GM19023 (cell line): ENCODE measurements at regions not wholly inside any gene's neighbourhood (a gene's known extent, or its start where the extent isn't known, plus 50 kb on each side); places are given as distances from the start of the nearest gene placed in this dataset.

Source experiments
- ATAC-seq: cut with Tn5 transposase; IDR thresholded peaks from one replicate; pipeline ENCODE4 v1.9.1; 2021; ENCODE audit warnings: mild to moderate bottlenecking, moderate library complexity; ENCODE audit not compliant: unreplicated experiment

GRCh38 chr6:164927288-164928056 is 381.9 kb downstream of the C6orf118 start:
- peak; percentile 95 for ATAC-seq

GRCh38 chr6:164926686-164927085 is 382.7 kb downstream of the C6orf118 start:
- no peak for ATAC-seq

GRCh38 chr6:164925681-164926530 is 383.5 kb downstream of the C6orf118 start:
- ATAC-seq, result no peak

GRCh38 chr6:164924674-164925073 is 384.7 kb downstream of the C6orf118 start:
- ATAC-seq, result no peak

GRCh38 chr6:164917211-164917610 is 392.2 kb downstream of the C6orf118 start:
- no peak for ATAC-seq

GRCh38 chr6:164916087-164916486 is 393.3 kb downstream of the C6orf118 start:
- ATAC-seq, result no peak

GRCh38 chr6:164911873-164912580 is 397.4 kb downstream of the C6orf118 start:
- ATAC-seq, result no peak

- no peak for ATAC-seq
Observed at GRCh38 chr6:164911151-164911550, 398.3 kb downstream of the C6orf118 start.

GRCh38 chr6:164906766-164907165 is 402.6 kb downstream of the C6orf118 start:
- no peak for ATAC-seq

- no peak for ATAC-seq
Observed at GRCh38 chr6:164905311-164905710, 404.1 kb downstream of the C6orf118 start.

- ATAC-seq, result no peak
Observed at GRCh38 chr6:164898412-164898811, 411.0 kb downstream of the C6orf118 start.

GRCh38 chr6:164897523-164898235 is 411.7 kb downstream of the C6orf118 start:
- no peak for ATAC-seq

- no peak for ATAC-seq
Observed at GRCh38 chr6:164889980-164890379, 419.4 kb downstream of the C6orf118 start.

GRCh38 chr6:164887660-164888059 is 421.7 kb downstream of the C6orf118 start:
- ATAC-seq, result no peak

- ATAC-seq, result no peak
Observed at GRCh38 chr6:164882236-164882635, 427.2 kb downstream of the C6orf118 start.

- no peak for ATAC-seq
Observed at GRCh38 chr6:164871783-164872182, 437.6 kb downstream of the C6orf118 start.

GRCh38 chr6:164870164-164870563 is 439.2 kb downstream of the C6orf118 start:
- no peak for ATAC-seq

GRCh38 chr6:164861967-164862366 is 447.4 kb downstream of the C6orf118 start:
- ATAC-seq, result no peak

GRCh38 chr6:164859816-164860215 is 449.6 kb downstream of the C6orf118 start:
- no peak for ATAC-seq

- no peak for ATAC-seq
Observed at GRCh38 chr6:164856138-164856537, 453.3 kb downstream of the C6orf118 start.

- ATAC-seq, result no peak
Observed at GRCh38 chr6:164855281-164855680, 454.1 kb downstream of the C6orf118 start.
